Psoas muscle (tissue), 7 donors: ENCODE measurements at regions not wholly inside any gene's neighbourhood (a gene's known extent, or its start where the extent isn't known, plus 50 kb on each side); places are given as distances from the start of the nearest gene placed in this dataset.

Source experiments
- ATAC-seq, 4 donors: fragments of 200-7000 bp; cut with Tn5 transposase; one replicate each; pipeline ENCODE4 v1.9.1; 2020; ENCODE audit warnings: moderate library complexity in 3 of 4, mild to moderate bottlenecking in 2 of 4
- DNase-seq, 2 donors: peaks; one replicate each; pipeline ENCODE4 v3.0.0-alpha.2; 2020
- H3K27ac ChIP-seq: fragments of 200-600 bp; one replicate; pipeline ENCODE4 v1.8.0; 2022
- H3K27me3 ChIP-seq, 3 donors: fragments of 200-600 bp in 1 of 3; one replicate each; pipeline versions ENCODE4 v1.6.1 to v1.8.0; 2013 to 2022; ENCODE audit warnings: low read length in 2 of 3, mild to moderate bottlenecking in 2 of 3, moderate library complexity in 1 of 3; ENCODE audit not compliant: insufficient read depth in 3 of 3
- H3K36me3 ChIP-seq, 2 donors: fragments of 200-600 bp in 1 of 2; one replicate each; pipeline versions ENCODE4 v1.6.1 to v1.8.0; 2013 to 2022; ENCODE audit warnings: low read depth in 1 of 2, mild to moderate bottlenecking in 1 of 2, moderate library complexity in 1 of 2; ENCODE audit not compliant: insufficient read depth in 1 of 2
- H3K4me1 ChIP-seq: fragments of 200-600 bp; one replicate; pipeline ENCODE4 v1.8.0; 2022
- H3K4me3 ChIP-seq: fragments of 200-600 bp; one replicate; pipeline ENCODE4 v1.8.0; 2022; ENCODE audit warnings: mild to moderate bottlenecking
- H3K9me3 ChIP-seq: fragments of 200-600 bp; one replicate; pipeline ENCODE4 v1.8.0; 2022
- CTCF ChIP-seq: fragments of 200-600 bp; IDR thresholded peaks from one replicate; pipeline ENCODE4 v1.8.0; 2022; ENCODE audit warnings: antibody characterized with exemption
- WGBS, 3 donors: extraction: QIAGEN DNeasy Blood & Tissue Kit; methylation state at CpG; one replicate each; pipeline versions ENCODE4 v1.1.6 to v1.1.7; 2013; 5-methylcytosine and 5-hydroxymethylcytosine counted together
- intact Hi-C, 2 donors: fragments of 100-400 bp; cut with DNase I; formaldehyde crosslinking; loops; one replicate each; pipeline versions ENCODE4 v1.11.0 to v1.14.2; 2022
- donor health status: healthy with polysubstance abuse.
- donor health status: DM: no; HTN: no; CAD: no; lungs with moderate emphysema.
- donor health status: Bipolar disorder and iron deficiency.
- donor health status: healthy.
- donor health status: DM: yes; HTN: yes; CAD: no.
- donor health status: DM: no; HTN: no; CAD: no.
- donor health status: DM: yes; HTN: yes; CAD: no.

GRCh38 chr21:16519036-16519435 is 789.3 kb downstream of the USP25 start:
- 69 to 75% (median 72%) methylated on average over 2 of the region's 2 CpGs for WGBS, 3 donors
- ATAC-seq = no peak
- intact Hi-C loops = no loop called here
- TF ChIP-seq CTCF = no peak
- H3K4me1 ChIP-seq = no peaks in the 10 kb centered on the region
- no peak overlapping the region for H3K27ac ChIP-seq
- DNase-seq = no peak
- peaks cover 10% of the 10 kb centered on the region for H3K9me3 ChIP-seq
- no peaks in the 10 kb centered on the region for H3K27me3 ChIP-seq
- no peak overlapping the region for H3K4me3 ChIP-seq
- H3K36me3 ChIP-seq = no peaks in the 10 kb centered on the region

GRCh38 chr21:16519644-16520043 is 789.9 kb downstream of the USP25 start:
- Histone ChIP-seq H3K9me3 (peaks cover 10% of the 10 kb centered on the region), H3K4me1 (no peaks in the 10 kb centered on the region), H3K27ac (no peak overlapping the region), H3K4me3 (no peak overlapping the region), H3K36me3 (no peaks in the 10 kb centered on the region), H3K27me3 (no peaks in the 10 kb centered on the region)
- ATAC-seq = no peak
- no peak for DNase-seq
- TF ChIP-seq CTCF = no peak
- intact Hi-C loops = loop anchor here in 1 of 2 donors (10.0 kb wide), 1 partner anchor 45 kb away; no protein-coding TSS in a partner anchor

GRCh38 chr21:16522548-16522947 is 792.8 kb downstream of the USP25 start:
- DNase-seq (no peak), ATAC-seq (no peak)
- no peak for TF ChIP-seq CTCF
- Histone ChIP-seq H3K27me3 (no peaks in the 10 kb centered on the region), H3K9me3 (no peaks in the 10 kb centered on the region), H3K36me3 (no peaks in the 10 kb centered on the region), H3K27ac (no peak overlapping the region), H3K4me3 (no peak overlapping the region), H3K4me1 (no peaks in the 10 kb centered on the region)
- intact Hi-C loops = loop anchor here in 1 of 2 donors (10.0 kb wide), 1 partner anchor 48 kb away; no protein-coding TSS in a partner anchor
- WGBS, 3 donors = 82 to 88% (median 87%) methylated on average over 2 of the region's 2 CpGs

GRCh38 chr21:16530656-16531055 is 800.9 kb downstream of the USP25 start:
- ATAC-seq = no peak
- intact Hi-C loops = loop anchor here in 1 of 2 donors (5.0 to 10.0 kb wide), 3 partner anchors 56 to 446 kb away; no protein-coding TSS in a partner anchor

More at GRCh38 chr21:16530656-16531055, 800.9 kb downstream of the USP25 start:
- no peaks in the 10 kb centered on the region for H3K36me3 ChIP-seq
- DNase-seq = no peak
- 91 to 95% (median 93%) methylated on average over 2 of the region's 2 CpGs for WGBS, 3 donors
- no peaks in the 10 kb centered on the region for H3K27me3 ChIP-seq
- peaks cover 9% of the 10 kb centered on the region for H3K9me3 ChIP-seq
- TF ChIP-seq CTCF = no peak
- peaks cover 8% of the 10 kb centered on the region for H3K4me1 ChIP-seq
- H3K27ac ChIP-seq = no peak overlapping the region
- no peak overlapping the region for H3K4me3 ChIP-seq
